GM04503 (cell line): ENCODE measurements at regions not wholly inside any gene's neighbourhood (a gene's known extent, or its start where the extent isn't known, plus 50 kb on each side); places are given as distances from the start of the nearest gene placed in this dataset.

Experiments used
- DNase-seq: peaks from one replicate; pipeline ENCODE4 v3.0.0-alpha.2; 2012; ENCODE audit warnings: low read depth

GRCh38 chr4:161008527-161008926 is 1155.3 kb downstream of the FSTL5 start:
- no peak for DNase-seq

DNA sequence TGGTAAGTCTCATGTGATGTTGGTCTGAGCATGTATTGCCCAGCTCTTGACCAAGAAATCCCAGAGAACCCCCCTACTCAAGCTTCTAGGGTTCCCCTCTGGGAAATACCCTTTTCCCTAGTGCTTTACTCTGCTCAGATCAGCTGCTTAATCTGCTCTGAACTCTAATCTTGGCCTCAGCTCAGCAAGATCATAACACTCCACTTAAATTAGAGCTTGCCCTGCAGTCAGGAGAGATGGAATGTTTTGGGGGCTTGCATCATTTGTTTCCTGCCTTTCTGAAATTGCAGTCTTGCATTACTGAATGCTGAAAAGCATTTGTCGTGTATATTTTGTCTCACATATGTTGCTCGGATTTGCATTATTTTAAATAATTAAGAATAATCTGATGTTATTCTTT is 1153.6 kb downstream of the FSTL5 start:
- no peak for DNase-seq
